CD4-positive, alpha-beta T cell treated with Interleukin-6 for 4 hours (primary cell): ENCODE measurements at regions not wholly inside any gene's neighbourhood (a gene's known extent, or its start where the extent isn't known, plus 50 kb on each side); places are given as distances from the start of the nearest gene placed in this dataset.

Experiments
- DNase-seq: peaks from one replicate; pipeline ENCODE4 v3.0.0-alpha.2; 2020; ENCODE audit warnings: mixed read lengths

DNA sequence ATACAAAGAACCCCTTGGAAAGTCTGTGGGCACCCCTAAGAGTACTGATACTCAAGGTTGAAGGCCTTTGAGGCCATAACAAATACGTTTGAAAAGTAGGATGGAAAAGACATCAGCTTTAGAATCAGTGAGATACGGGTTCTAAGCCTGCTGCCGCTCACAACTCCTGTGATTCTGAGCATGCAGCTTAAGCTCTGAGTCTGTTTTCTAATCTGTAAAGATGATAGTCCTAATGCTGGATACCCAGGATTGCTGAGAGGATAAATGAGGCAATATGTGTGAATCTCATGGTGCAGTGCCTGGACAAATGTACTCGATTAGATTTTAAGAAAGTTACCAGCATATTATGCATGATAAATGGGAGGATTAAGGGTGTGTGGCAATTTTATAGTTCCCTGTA is 321.0 kb upstream of the HSF2 start:
- DNase-seq: no peak

DNA sequence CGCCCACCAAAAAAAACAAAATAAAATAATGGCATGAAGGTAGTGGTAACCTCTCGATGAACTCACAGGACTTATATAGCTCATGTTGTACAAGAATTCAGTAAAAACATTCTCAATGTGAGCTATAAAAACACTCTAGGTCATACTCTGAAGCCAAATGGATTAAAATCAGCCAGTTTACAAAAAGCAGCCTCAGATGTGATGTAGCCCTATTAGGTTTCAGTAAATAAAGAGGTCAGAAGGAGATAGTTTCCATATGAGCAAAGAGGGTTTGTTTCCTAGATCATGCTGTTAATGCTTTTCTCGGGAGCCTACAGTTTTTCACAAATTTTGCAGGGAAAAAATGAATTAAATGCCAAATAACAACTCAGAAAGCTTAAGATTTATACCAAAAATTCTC is 319.5 kb upstream of the HSF2 start:
- DNase-seq: no peak

DNA sequence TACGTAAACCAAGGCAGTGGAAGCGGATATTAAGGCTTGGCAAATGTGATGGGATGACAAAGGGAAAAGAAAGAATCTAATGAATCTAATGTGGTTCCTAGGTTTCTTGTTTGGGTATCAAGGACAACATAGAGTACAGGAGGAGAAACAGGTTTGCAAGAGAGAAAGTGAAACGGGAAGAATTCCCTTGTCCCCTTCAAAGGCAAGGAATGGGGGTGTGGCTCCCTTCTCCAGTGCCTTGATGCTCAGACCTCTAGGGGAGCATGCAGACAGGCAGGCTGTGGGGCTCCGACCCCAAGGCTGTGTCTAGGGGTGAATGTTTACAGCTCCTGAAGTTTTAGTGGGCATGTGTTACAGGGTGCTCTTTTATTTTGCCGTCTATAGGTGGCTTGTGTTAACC is 317.5 kb upstream of the HSF2 start:
- no peak for DNase-seq

DNA sequence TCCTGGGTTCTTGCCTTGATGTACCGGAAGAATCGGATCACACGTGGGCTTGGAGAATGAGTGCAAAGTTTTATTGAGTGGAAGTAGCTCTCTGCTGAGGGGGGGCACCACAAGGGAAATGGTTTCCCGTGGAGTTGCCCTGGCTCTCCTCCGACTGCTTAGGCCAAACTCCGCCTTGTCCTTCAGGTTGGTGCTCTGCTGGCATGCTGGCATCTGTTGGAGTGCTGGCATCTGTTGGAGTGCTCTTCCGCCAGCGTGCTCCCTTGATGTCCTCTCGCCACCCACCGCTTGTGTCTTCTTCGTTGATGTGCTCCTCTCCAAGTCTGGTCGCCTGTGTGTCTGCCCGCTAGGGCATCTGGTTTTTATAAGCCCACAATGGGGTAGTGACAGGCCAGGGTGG is 317.1 kb upstream of the HSF2 start:
- no peak for DNase-seq

DNA sequence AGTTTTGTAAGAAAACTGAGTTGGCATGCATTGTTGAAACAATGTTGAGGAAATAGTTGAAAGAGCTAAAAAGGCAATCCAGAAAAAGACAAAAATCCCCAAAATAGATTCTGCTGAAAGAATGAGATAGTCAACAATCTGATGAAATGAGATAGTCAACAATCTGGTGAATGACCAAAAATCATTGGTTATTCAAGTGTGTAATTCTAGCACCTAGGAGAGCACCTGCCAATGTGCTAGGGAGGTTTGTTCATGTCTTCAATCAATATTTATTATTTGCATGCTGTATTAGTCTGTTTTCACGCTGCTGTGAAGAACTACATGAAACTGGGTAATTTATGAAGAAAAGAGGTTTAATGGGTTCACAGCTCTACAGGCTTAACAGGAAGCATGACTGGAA is 307.1 kb upstream of the HSF2 start:
- no peak for DNase-seq

DNA sequence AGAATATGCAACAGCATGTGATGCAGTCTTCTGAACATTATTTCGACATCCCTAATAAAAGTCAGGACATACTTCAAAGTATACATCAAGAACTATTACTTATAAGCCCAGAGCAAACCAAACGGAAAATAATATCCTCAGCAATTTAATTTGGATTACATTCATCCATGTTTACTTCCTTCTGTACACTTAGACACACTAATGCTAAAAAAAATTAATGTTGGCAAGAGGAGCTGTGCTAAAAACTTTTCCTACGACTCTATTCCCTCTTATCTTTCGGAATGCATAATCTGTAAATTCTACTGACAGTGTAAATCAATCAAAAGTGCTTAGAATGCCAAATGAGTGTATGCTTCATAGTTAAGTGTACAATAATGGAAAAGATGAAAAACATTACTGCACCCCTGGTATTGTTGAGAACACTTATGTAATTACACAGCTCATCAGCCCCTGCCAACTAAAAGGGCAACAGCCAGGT is 301.2 kb upstream of the HSF2 start:
- DNase-seq: no peak

DNA sequence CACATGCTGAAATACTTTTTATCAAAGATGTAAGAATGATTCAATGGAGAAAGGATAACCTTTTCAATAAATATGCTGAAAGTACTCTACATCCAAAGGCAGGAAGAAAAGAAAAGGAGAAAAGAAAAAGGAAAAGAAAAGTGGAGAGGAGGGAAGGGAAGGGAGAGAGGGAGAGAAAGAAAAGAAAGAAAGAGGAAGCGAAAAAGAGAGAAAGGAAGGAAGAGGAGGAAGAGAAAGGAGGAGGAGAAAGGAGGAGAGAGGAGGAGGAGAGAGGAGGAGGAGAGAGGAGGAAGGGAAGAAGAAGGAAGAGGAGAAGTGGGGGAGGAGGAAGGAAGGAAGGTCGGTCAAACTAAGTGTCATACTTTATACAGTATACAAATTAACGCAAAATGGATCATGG is 297.4 kb upstream of the HSF2 start:
- no peak for DNase-seq

DNA sequence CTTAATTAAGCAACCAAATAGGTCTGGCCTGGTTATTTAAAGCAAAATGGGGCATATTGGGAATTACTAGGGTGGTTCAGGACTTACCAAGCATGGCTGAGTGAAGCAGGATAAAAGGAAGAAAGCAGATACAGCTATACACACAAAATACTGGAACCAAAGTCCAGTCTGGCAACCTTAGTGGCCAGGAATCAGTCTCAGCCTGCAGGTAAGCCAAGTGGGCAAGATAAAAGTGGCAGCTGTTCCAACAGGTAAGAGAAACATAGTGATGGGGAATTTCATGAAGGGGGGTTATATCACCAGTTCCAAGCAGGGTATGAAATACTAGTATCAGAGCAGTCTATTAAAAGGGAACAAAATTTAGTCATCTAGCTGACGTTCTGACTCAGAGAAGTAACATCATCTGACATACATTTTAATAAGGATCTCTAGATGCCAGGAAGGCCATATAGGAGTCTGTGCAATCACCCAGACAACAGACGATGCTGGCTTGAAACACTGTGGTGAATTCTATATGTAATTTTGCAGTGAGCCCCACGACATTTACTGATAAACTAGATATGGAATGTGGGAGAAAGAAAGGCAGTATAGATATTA is 292.1 kb upstream of the HSF2 start:
- no peak for DNase-seq

DNA sequence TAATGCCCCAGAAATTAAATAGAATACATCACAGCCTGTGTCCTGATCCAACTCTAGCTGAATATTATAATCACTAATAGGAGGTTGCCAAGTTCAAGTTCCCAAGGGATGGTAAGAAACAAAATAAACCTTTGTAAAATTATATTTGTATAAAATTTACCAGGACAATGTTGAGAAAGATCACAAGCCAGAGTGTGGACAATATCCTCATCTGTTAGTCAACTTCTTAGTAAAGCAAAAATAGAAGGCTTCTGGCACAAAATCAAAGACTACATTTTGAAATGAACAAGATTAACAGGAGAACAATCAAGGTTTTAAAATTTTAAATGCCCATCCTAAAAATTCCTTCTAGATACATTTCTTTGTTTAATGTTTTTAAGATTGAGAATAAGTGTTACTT is 290.4 kb upstream of the HSF2 start:
- no peak for DNase-seq

DNA sequence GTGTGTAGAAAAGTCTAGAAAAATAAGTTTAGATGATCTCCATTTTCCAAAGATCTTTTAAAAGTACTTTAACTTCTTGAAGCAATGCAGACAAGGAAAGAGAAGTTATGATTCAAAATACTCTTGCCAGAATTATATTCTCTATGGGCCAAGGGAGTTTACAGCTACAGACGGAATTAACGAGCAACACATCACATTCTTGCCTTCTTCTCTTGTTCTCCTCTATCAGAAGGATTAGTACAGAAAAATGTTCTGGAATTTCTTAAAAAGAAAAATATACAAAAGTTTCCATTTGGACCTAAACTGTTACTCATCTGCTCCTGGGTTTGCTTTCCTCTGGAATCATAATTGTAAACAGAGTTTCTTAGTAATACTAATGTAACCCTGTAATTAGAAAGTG is 284.7 kb upstream of the HSF2 start:
- DNase-seq: no peak

DNA sequence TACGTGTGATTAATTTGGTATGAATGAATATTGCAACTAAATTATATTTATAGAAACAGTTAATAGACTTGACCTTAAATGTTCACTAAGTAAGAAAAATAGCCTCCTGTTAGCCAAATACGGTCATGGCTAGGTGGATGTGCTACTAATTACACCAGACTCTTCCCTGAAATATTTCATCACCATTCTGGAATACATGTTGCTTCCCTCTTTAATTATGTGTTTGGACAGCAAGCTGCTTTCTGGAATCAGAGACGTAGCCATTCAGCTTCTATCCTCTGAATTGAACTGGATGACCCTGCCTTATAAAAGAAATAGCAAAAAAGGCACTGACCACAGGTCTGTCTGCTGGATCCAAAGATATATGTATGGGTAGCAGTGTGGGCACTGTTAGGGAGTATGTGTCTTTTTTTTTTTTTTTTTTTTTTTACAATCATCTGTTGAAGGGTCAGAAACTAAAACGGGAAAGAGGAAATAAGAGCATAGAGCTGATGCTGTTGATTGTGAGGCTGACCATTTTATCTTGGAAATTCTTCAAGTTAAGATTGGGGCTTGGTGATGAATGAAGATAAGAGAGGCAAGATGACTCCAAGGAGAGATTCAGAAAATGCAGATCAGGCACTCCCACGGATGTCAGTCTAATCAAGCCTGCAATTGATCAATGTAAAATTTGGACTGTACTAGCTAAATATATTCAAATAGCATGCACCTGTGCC is 283.2 kb upstream of the HSF2 start:
- no peak for DNase-seq

DNA sequence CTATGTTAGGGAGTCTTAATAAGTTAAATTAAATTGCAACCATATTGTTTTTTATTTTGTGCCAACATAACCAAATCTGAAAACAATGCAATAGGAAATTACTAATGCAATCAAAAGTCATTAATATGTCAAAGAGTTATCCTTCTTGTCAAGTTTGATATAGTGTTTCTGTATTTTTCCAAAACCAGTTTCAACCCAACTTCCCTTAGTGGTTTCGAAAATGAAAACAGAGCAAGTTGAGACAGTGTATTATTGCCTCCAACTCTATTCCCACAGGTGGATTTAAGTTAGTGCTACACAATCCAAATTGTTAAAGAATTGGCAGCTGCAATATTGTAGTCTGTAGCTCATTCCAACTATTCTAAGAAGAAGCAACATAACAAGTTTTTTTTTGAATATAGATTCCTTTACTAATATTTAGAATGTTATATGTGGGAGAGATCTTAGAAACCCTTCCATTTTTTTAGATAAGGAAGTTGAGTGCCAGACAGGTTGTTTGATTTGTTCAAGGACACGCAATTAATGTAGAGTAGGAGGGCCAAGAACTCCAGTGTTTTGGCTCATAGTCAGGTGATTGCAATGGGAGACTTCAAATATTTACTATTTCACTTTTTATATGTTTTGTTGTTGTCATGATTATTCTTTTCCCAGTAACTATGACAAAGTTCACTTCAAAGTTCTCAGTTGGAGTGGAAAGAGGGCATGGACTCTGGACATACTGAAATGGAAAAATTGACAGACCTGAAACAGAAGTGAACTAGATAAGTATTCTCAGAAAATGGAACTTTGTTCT is 282.4 kb upstream of the HSF2 start:
- no peak for DNase-seq

DNA sequence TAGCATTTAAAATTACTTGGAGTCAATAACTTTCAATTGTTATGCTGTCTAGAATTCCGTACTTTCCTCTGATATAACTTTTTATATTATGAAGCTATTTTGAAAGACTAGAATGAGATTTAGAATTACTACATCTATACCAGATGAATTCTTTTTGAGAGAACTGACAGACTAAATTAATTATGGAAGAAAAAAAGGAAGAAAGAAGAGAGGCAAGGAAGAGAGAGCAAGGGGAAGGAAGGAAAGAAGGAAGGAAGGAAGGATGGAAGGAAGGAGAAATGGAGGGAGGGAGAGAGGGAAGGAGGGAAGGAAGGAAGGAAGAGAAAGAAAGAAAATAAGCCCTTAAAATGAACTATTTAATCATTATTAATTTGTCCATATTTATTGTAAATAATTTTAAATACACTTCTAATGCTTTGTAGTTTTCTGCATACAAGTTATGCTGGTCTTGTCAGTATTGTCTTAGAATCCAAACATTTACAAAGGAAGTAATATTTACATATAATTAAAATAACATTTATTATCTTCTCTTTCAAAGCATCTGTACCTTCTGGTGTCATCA is 280.4 kb upstream of the HSF2 start:
- DNase-seq: no peak

DNA sequence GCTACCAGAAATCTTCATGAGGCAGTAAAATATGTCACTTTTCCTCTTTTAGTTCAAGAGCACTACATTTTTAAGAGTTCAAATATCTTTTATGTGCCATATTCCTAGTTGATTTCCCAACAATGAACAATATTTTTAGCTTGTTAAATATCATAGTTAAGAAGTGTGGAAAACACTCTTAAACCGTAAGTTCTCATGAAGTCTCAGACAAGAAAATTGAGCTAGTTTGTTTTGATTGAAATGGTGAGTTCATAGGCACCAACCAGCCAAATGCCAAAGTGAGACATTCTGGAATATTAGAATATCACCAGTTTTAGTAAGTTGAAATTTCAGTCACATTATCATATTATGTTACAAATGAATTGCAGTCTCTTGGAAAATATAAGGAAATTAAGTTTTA is 277.2 kb upstream of the HSF2 start:
- no peak for DNase-seq

DNA sequence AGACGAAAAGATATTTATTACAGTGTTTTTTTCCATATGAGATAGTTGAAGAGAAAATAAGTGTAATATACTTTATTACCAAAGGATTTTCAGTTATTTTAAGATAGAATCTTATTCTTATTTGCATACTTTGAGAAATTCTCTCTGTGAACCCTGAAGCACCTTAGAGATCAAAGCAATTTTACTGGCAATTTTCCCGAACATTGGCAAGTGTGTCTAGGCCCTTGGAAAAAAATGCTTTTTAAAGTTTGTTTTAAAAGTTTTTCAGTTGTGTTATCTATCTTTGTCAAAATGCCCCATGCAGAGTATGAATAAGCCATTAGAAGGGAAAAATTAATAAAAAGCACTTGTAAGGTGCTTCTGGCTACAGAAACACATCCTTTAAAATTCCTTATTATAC is 276.8 kb upstream of the HSF2 start:
- DNase-seq: no peak

DNA sequence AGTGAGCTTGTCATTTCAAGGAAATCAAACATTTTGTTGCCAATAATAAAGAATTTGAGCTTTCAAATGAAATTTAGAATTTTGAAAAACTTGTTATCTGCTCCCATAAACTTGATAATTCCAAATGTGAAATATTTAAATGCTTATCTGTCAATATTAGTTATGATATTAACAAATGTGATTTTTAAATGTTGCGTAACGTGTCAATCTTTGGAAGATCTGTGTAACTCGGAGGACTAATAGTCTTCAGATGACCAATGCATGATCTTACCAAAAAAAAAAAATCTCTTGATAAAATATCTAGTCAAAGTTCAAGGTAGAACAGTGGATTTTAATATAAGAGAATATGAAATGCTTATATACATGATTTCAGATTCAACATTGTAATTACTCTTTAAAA is 274.5 kb upstream of the HSF2 start:
- DNase-seq: no peak

DNA sequence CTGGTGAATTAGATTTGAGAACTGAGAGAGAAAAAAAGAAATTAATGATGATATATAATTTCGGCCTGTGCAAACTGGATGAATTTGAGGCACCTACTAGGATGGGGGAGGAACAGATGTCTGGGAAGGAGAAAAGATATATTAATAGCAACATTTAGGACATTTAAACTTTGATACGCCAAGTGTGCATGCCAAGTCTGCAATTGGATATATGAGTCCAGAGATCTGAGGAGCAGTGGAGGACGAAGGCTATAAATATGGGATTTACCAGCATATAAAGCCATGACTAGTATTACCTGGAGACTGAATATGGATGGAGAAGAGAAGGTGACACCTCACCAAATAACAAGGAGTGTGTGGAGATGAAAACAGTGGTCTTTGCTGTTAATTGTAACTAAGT is 272.6 kb upstream of the HSF2 start:
- DNase-seq: no peak

DNA sequence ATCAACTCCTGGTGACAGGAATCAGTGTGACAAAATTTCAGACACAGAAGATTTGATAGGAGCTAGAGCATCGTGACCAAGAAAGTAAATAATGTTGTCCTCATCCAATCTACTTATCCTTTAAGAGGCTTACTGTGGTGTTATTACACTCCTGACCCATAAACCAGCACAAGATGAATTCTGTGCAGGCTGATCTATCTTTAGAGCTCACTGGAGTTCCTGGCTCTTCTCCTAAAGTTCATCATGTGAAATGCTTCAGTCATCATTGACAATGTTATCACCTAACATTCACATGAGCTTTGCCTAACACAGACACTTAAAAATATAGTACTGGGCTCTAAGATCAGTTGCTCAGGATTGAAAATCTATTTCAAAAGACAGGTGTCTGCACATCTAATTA is 271.0 kb upstream of the HSF2 start:
- DNase-seq: no peak

DNA sequence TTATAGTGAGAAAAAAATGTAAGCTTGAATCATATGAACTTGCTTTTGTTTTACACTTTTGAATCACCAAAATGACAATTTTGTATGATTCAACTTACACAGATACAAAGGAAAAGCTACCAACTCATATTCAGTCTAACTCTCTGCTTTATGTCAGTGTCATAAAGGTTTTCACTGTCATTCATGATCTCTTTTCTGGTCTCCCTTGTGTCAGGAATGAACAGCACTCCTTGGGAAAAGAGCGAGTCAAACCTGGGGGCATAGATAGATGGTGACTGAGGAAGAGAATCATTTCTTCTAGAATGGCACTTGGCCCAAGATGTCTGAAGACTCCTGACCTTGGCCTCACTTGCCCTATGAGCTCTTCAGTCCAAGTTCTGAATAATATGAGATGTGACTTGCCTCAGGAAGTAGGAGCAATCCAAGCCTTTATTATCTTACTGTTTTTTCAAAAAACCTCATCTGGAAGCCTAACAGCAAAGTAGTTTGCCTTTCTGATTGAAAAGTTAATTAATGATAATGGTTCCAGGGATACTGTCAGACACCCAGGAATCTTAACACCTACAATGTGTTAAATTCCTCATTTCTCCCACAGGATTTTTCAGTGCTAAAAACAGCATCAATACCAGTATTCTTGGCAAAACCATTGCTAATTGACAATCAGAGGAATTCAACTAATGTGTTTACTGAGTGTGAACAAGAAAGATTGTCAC is 270.0 kb upstream of the HSF2 start:
- no peak for DNase-seq

DNA sequence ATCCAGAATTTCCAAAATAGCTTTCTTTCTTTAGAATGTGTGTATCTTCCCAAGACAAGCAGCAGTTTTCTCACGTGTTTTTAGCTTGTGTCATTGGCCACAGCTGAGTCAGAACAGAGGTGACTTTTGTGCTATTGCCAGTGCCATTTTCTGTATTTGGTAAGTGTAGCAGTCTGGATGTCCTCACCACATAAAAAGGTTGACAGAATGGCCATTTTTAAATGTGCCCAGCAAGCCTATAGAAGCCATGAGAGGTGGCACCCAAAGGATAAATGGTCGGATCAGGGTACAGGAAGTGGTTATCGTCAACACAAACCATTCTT is 269.5 kb upstream of the HSF2 start:
- no peak for DNase-seq

DNA sequence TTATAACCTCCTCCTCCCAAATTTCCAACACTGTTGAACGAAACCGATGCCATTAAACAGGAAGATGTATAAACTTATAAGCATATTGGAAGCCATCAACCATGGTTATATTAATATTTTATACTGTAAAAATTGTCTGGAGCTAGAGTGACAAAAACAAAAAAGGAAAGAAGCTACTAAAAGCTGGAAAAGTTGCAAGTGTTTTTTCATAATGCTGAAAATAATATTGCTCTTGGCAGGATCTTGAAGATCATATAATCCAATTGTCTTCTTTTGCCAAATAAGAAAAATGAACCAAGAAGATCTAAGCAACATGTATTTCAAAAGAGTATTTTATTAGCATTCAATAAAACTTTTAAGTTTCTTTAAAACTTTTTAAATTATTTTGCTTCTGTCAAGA is 268.9 kb upstream of the HSF2 start:
- DNase-seq: no peak

DNA sequence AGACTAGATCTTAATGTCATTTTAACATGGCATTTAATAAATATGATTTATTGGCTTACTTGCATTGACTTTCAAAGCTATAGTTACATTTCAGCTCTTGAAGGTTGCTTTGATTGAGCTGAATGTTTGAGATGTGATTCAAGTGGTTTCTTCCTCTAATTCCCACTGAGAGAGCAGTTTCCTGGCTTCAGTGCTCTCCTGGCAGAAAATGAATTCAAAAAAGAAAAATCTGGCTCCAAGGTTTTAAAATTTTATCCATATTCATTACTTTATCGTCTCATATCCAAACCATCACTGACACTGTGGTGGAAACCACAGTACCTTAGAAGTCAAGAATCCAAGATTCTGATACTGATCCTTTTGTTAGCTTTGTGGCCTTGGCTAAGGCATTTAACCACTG is 263.1 kb upstream of the HSF2 start:
- no peak for DNase-seq

DNA sequence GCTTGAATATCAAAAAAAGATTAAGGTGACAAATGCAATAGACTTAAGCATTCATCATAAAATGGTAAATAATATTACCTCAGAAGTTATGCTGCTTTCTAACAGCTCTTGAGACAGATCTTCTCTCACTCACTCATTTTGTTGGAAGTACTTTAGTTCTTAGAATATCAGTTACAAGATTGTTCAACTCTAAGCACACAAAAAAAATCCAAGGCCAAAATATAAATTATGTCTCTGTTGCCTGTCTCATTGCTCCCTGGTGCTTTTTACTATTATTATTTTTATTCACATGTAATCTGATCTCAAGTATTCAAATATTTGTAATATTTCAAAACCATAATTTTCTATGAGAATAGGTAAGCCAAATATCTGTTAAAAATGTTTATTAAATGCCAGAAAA is 259.4 kb upstream of the HSF2 start:
- no peak for DNase-seq
